Loucy (cell line): ENCODE measurements at regions not wholly inside any gene's neighbourhood (a gene's known extent, or its start where the extent isn't known, plus 50 kb on each side); places are given as distances from the start of the nearest gene placed in this dataset.

ENCODE experiments used
- CTCF ChIP-seq: fragments of 200-600 bp; sonication (generic); conservative IDR thresholded peaks from 2 replicates; pipeline ENCODE4 v1.5.1; 2014; ENCODE audit warnings: mild to moderate bottlenecking, antibody characterized with exemption, low read length
- EZH2phosphoT487 ChIP-seq: fragments of 200-600 bp; IDR thresholded peaks from 2 replicates; pipeline ENCODE4 v1.6.1; 2018; ENCODE audit warnings: antibody characterized with exemption, mild to moderate bottlenecking, moderate library complexity, borderline replicate concordance

- peak; percentile 62 for TF ChIP-seq CTCF
- no peak for TF ChIP-seq EZH2phosphoT487
Measured at GRCh38 chr3:117059067-117059955, 349.7 kb downstream of the TUSC7 start.
